GM19043 (cell line): ENCODE measurements at regions not wholly inside any gene's neighbourhood (a gene's known extent, or its start where the extent isn't known, plus 50 kb on each side); places are given as distances from the start of the nearest gene placed in this dataset.
"Not testable (repeated sequence)": the region's sequence is repeated elsewhere in the genome, so short reads cannot be mapped to it uniquely, and the experiment has no call there.

Experiments
- ATAC-seq: cut with Tn5 transposase; IDR thresholded peaks from one replicate; pipeline ENCODE4 v1.9.1; 2021; ENCODE audit warnings: low read depth; ENCODE audit not compliant: unreplicated experiment

DNA sequence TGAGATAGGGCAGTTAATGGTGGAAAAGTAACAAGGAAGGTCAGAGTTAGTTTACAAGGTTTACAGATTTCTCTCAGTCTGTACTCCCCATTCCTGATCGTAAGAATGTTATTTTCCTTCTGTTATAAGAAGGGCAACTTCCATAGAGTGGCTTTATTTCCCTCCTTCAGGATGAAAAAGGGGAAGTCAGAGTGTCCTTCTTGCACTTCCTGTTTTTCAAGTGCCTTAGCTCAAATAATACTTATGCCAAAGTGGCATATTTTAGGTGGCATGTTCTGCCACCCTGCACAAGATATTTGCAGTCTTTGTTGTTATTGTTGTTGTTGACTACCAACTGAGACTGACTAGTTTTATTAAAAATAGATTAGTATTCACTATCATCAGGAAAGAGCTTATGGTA lies 730.7 kb upstream of the ADGRL4 start:
- ATAC-seq: no peak

DNA sequence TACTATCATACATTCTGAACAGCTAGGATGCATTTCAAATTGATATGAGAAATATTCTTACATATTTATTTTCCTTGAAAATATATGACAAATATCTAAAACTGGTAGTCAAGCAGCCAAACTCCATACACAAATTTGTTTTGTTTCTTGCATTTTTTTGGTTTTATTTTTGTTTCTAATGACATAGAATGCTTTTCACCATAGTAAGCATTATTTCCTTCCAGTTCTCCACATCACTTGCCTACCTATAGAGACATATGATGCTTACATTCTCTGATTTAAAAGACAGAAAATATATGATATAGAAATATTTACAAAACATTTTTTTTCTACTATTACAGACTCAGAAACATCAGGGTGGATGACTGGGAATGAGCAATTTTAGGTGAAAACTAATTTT lies 726.4 kb upstream of the ADGRL4 start:
- no peak for ATAC-seq

DNA sequence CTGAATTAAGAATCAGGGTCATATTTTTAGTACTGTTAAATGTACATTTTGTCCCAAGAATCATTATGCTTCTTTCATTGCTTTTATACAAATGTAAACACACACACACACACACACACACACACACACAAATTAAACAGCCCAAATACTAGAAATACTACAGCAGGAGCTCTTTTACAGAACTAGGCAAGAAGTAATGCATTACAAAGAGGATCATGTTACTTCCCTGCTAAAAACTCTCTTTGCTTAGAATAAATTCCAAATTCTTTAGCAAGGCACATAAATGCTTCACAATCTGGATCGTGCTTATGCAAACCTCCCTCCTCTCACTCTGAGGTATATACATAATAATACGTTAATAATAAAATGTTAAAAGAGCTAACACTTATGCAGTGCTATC lies 720.4 kb upstream of the ADGRL4 start:
- no peak for ATAC-seq

DNA sequence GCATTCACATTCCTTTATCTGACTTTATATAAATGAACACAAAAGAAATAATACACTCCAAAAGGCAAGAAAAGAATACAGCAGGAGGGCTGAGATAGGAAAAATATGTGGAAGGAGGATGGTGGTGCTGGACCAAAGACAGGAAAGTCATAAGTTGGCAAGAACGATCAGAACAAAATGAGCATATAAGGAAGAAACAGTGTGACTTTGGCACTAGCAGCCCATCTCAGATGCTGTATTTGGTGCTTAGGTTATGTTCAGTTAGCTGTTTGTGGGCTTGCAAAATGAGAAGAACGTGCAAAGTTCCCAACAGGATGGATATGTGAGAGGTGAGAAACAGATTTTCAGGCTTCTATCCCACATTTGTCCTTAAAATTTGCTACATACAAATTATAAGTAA lies 719.8 kb upstream of the ADGRL4 start:
- no peak for ATAC-seq

DNA sequence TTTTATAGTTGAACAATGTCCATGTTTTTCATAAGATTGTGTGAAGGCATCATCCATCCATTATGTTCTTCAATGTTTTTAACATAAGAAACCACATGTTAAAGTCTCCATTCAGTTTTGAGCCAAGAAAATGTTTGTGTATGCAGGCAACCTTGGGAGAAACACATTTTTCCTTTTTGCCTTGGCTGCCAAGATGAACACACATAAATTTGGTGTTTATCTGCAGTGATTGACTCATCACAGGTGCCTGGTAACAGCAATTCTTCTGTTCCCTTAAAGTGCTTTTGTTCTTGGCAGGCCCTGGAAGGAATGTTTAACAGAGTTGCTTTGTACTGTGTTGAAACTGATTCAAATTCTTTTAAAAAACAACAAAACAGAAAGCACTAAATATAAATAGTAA lies 709.9 kb upstream of the ADGRL4 start:
- ATAC-seq: no peak

DNA sequence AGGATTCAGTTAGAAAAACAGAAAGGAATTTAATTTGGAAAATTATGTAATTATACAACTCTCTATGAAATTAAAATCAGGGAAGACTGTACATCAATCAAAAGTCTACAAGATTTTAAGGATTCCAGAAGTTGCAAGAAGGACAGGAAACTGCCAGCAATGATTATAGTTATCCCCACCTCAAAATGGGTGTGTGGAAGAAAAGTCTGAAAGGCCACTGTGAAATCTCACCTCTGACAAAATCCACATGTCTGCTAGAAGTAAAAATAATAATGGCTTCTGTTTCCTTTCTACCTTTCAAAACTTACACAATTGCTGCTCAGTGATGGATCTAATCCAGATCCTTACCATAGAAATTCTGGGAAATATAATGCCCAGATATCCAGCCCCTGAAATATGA lies 708.1 kb upstream of the ADGRL4 start:
- no peak for ATAC-seq

DNA sequence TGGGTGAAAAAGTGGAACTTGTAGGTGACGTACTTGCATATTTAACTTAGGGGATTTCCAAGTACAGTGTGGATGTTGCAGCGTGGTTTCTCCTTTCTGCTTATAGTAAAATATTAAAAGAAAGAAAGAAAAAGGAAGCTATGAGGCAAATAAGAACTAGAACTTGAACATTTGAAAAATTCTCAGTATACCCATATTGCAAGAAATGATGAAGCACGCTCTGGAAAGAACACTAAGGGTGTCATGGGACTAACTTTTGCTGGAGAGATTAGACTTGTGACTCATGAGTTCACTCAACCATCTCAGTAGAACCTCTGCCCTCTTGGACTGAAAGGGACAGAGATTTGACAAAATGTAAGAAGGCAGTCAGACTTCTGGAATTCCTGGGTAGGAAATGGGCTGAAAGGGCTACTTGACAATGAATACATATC lies 704.5 kb upstream of the ADGRL4 start:
- peak; percentile 88 for ATAC-seq

DNA sequence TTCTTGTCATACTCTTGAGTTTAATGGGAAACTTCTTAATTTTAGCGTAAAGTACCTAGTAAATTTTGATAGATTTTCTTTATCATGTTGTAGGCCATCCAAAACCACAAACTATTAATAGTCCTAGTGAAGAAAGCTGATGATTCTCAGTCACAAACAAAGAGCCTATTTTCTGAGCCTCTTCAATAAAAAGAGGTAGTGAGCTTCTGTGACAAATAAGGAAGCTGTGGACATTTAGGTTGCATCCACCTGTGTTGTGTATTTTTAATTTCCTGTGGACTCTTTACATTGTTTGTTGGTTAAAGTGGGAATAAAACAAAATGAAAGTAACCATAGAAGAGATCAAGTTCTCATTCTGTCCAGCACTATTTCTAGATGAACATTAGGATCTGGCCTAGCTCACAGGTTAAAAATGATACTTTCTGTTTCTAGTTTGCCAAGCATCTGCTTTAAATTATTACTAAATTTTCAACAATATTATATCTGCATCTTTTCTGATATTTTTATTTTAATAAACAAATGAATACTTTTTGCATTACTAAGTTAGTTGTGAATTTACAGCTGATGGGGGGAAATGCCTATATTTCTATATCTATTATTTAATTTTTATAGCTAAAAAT lies 702.2 kb upstream of the ADGRL4 start:
- no peak for ATAC-seq

DNA sequence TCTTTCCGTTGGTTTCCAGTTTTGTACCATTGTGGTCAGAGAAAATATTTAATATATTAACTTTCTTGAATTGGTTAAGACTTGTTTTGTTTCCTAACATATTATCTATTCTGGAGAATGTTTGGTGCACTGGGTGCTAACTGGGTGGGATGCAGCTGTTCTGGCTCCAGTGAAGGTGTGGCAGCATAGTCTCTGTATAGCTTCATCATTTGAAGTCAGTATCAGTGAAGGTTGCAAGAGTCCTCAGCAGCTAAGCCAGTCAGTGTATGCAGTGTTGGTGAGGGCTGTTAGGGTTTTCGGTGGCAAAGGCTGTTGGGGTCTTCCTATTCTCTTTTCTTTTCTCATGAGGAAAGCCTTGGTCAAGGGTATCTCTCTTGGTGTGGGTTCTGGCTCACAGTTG lies 698.7 kb upstream of the ADGRL4 start:
- ATAC-seq: no peak

DNA sequence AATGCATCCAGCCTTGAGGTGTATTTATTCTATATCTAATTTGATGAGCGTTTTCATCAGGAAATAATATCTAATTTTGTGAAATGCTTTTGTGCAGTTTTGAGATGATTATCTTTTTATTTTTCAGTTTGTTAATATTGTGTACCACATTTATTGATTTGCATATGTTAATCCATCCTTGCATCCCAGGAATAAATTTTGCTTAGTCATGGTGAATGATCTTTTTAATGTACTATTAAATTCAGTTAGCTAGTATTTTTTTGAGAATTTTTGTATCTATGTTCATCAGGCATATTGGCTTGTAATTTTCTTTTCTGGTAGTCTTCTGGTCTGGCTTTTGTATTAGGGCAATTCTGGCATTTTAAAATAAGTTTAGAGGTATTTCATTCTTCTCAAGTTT lies 697.5 kb upstream of the ADGRL4 start:
- ATAC-seq: no peak

DNA sequence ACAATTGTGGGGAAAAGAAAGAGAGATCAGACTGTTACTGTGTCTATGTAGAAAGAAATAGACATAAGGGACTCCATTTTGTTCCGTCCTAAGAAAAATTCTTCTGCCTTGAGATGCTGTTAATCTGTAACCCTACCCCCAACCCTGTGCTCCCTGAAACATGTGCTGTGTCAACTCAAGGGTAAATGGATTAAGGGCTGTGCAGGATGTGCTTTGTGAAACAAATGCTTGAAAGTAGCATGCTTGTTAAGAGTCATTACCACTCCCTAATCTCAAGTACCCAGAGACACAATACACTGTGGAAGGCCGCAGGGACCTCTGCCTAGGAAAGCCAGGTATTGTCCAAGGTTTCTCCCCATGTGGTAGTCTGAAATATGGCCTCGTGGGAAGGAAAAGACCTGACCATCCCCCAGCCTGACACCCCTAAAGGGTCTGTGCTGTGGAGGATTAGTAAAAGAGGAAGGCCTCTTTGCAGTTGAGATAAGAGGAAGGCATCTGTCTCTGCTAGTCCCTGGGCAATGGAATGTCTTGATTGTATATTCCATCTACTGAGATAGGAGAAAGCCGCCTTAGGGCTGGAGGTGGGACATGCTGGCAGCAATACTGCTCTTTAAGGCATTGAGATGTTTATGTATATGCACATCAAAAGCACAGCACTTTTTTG lies 695.9 kb upstream of the ADGRL4 start:
- ATAC-seq: not testable (repeated sequence)

DNA sequence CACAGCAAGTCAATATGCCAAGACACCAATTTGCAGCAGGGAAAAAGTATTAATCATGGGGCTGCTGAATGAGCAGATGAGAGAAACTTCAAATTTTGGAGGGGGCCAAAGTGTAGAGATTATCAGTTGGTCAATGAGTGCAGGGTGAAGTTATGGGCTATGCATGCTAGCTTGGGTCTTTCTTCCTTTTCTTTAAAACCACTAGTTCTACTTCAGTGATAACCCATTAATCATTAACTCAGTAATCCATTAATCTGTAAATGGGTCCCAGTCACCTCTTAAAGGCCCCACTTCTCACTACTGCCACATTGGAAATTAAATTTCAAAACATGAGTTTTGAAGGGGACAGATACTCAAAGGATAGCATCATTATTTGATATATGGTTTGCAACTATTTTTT lies 688.6 kb upstream of the ADGRL4 start:
- peak; percentile 87 for ATAC-seq

DNA sequence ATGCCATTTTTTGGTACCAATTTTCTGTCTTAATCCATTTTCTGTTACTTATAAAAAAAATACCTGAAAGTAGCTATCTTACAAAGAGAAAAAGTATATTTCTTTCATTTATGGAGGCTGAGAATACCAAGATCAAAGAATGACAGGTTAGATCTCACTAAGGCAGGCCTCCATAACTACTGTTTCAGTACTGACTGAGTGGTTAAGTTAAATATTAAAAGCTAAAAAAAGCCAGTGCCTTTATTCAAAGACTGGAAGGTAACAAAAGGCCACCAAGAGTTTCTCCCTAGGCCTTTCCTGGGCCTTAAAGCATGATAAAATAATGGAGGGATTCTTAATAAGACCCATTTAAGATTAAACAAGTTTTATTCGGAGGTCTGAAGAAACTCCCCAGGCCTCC lies 687.7 kb upstream of the ADGRL4 start:
- ATAC-seq: peak; percentile 49

DNA sequence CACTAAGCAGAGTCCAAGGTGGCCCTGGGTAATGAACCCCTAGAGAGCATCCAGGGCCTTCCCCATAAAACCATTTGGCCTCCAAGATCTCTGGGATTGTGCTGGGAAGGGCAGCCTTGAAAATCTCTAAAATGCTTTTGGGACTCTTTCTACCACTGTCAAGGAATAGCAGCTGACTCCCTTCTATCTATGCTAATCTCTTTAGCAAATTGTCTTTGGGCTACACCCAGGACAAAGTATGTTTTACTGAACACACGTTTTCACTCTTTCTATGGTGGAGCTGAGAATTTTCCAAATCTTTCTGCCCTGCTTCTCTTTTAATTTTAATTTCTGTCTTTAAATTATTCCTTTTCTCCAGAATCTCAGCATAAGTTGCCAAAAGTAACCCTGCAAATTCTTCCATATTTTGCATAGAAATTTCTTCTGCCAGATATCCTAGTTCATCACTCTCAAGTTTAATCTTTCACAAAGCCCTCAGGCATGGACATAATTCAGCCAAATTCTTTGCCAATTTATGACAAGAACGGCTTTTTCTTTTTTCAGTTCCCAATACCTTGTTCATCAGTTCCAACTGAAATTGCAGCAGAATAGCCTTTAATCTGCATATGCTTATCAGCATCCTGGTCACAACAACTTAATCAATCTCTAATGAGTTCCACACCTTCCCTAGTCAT lies 687.0 kb upstream of the ADGRL4 start:
- ATAC-seq: peak; percentile 2

DNA sequence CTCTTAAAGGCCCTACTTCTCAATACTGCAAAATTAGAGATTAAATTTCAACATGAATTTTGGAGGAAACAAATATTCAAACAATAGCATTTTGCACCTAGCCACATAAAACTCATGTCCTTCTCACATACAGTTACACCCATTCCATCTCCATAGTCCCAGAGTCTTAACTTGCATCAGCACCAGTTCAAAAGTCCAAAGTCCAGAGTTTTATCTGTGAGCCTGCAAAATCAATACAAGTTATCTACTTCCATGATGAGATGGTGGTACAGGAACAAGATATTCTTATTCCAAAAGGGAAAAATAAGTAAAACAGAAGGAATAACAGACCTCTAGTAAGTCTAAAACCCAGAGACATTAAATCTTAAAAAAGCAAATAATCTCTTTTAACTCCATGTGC lies 686.0 kb upstream of the ADGRL4 start:
- ATAC-seq: no peak

DNA sequence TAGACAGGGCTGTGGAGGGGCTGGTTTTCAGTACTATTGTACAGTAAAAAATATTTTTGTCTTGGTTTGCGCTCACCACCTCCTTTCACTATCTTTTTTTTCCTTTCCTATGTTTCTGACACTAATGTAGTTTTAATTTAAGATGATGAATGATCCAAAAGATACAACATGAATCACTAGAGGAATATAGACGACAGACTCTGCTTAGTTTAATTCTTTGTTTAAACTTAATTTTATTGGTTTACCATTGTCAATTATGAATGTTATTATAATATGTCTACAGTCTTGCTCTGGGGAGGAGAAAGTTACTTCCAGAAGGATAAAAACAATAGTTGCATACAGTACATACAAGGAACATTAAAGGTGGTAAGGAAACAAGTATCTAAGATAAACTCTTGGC lies 682.4 kb upstream of the ADGRL4 start:
- ATAC-seq: no peak

DNA sequence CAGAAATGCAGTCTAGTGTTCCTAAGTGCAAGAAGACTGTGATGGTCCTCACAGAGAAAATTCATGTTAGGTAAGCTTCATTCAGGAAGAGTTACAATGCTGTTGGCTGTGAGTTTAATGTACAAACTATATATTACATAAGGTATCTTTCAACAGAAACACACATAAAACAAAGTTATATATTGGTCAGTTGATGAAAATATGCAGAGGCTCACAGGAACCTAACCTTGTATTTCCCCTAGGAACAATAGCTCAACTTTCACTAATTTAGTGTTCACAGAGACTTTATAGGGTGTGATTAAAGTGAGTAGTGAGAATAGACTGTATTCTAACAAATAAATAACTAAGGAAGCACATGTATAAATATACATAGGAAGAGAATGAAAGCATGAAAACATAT lies 676.9 kb upstream of the ADGRL4 start:
- ATAC-seq: no peak

DNA sequence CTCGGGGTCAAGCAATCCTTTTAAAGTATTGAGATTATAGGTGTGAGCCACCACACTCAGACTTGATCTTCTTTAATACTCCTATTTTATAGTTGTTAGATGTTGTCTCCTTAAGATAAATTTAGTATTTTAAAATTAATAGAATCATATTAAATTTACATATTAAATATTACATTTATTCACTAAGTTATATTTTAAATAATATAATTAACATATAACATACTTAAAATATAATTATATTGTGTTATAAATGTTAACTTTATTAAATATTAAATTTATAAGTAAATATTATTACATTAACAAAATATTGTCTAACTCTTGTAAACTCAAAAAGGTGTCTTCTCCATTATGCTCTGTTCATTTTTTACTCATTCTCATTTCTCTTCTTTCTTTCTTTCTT lies 675.9 kb upstream of the ADGRL4 start:
- ATAC-seq: no peak

DNA sequence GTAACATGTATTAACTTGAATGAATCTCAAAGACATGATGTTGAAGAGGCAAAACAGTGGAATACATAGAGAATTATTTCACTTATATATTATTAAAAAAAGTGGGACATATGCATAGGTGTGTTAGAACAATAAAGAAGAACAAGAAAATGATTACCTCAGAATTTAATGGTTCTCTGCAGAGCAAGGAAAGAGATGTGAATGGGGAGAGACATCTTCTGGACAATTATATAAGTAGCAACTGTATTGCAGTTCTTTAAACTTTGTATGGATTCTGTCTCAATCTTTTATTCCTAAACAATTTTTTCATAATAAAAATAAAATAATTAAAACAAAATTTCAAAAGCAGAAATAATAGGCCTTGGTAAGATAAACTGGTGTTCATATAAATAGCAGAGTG lies 674.9 kb upstream of the ADGRL4 start:
- ATAC-seq: no peak

DNA sequence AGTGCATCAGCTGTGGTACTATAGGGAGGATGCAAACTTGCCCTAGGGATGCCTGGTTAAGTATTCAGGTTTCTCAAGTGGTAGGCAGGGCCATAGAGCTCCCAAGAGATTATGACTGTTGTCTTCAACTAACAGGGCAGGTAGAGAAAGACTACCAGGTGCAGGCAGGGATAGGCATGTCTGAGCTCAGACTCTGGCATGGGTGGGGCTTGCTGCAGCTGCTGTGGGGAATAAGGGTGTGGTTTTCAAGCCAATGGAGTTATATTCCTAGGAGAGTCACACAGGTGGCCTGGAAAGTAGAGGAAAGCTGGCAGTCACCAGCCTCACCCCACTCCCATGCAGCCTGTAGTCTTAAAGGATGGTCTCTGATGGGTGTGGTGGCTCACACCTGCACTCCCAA lies 673.4 kb upstream of the ADGRL4 start:
- no peak for ATAC-seq

DNA sequence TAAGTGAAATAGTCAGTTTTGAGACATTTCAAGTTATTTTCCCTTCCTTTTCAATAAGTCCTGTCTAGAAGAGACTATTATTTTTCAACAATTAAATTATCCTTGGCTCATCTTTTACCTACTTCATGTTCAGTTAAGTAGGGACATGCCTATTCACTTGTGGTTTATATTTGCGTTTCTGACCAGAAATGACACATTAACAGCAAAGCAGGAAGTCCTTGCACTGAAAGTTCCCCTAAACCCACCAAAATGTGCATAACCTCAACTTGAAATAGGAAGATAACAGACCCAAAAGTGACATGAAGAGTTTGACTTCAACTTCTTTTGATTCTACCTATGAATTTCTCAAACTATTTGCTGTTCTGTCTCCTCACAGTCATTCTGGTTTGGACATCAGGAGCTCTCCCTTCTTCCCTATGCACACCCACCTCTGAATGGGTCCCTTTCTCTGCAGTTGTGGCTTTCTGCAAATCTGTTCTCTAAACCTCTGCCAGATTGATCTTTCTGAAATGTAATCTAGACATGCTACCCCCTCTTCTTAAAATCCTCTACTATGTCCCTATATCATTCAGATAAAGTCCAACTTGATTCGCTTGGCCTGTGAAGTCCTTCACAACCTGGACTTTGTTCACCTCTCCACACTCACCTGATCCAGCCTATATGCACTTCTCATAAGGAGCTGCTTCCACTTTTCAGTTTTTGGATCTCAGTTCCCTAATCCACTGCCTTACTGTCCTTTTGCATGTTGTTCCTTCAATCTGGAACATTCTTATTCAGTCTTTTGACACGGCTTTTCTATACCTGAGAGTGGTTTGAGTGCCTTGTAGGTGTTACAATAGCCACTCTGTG lies 661.5 kb upstream of the ADGRL4 start:
- peak; percentile 92 for ATAC-seq
